ENCODE measurements at regions not wholly inside any gene's neighbourhood (a gene's known extent, or its start where the extent isn't known, plus 50 kb on each side); places are given as distances from the start of the nearest gene placed in this dataset.

- Histone ChIP-seq H4K20me1 (ENCODE audit: insufficient read depth, low read length) (no peaks in the 10 kb centered on the region), H3K27ac (ENCODE audit: low read length) (no peak overlapping the region), H2AFZ (ENCODE audit: low read length) (no peak overlapping the region), H3K4me3 (ENCODE audit: low read length) (no peak overlapping the region), H3K79me2 (ENCODE audit: low read length) (no peaks in the 10 kb centered on the region), H3K9me2 (replicated peaks; ENCODE audit: insufficient read depth, low read length) (no peaks in the 10 kb centered on the region), H3K9ac (ENCODE audit: low read length) (no peak overlapping the region), H3F3A (ENCODE audit: insufficient read depth, low read length) (no peaks in the 10 kb centered on the region), H3K36me3 (replicated peaks; ENCODE audit: insufficient read depth, low read length) (no peaks in the 10 kb centered on the region), H3K27me3 (replicated peaks; ENCODE audit: insufficient read depth, low read length) (no peaks in the 10 kb centered on the region), H3K4me1 (ENCODE audit: low read length) (no peaks in the 10 kb centered on the region), H3K4me2 (ENCODE audit: low read depth, low read length) (no peak overlapping the region), H3K9me3 (replicated peaks; ENCODE audit: insufficient read depth, low read length) (no peaks in the 10 kb centered on the region)
- DNase-seq = no peak
- no peak for TF ChIP-seq EZH2 (optimal IDR thresholded peaks at IDR 0.05; ENCODE audit: low read depth, low read length)
- no peak for TF ChIP-seq CTCF (IDR thresholded peaks at IDR 0.05; ENCODE audit: low read length)
- no peak for TF ChIP-seq EZH2phosphoT487 (IDR thresholded peaks at IDR 0.05; ENCODE audit: low read length)
Observed at GRCh38 chr10:120012131-120012400, 119.5 kb downstream of the SEC23IP start.

DNA sequence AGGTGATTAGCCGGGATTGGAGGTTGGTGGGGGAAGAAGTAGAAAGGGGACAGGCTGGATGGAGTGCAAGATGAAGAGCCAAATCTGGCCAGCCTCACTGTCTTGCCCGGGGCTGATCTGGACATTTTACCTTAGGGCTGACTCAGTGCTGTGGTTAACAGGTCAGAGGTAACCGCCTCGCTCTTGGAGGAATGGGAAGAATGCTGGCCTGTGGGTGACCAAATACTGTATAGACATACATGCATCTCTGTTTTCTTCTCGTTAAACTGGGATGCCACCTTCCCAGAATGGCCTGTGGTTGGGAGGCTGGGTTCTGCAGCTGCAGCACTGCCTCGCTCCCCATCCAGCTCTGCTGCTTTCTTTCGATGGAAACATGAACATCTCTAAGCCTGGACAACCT lies 120.0 kb downstream of the SEC23IP start:
- Histone ChIP-seq H3K9me3 (replicated peaks; ENCODE audit: insufficient read depth, low read length) (no peaks in the 10 kb centered on the region), H4K20me1 (ENCODE audit: insufficient read depth, low read length) (no peaks in the 10 kb centered on the region), H3K4me2 (ENCODE audit: low read depth, low read length) (no peak overlapping the region), H3K9ac (ENCODE audit: low read length) (no peak overlapping the region), H3F3A (ENCODE audit: insufficient read depth, low read length) (no peaks in the 10 kb centered on the region), H3K4me3 (ENCODE audit: low read length) (no peak overlapping the region), H3K9me2 (replicated peaks; ENCODE audit: insufficient read depth, low read length) (no peaks in the 10 kb centered on the region), H3K79me2 (ENCODE audit: low read length) (no peaks in the 10 kb centered on the region), H2AFZ (ENCODE audit: low read length) (no peak overlapping the region), H3K4me1 (ENCODE audit: low read length) (no peaks in the 10 kb centered on the region), H3K36me3 (replicated peaks; ENCODE audit: insufficient read depth, low read length) (no peaks in the 10 kb centered on the region), H3K27me3 (replicated peaks; ENCODE audit: insufficient read depth, low read length) (no peaks in the 10 kb centered on the region), H3K27ac (ENCODE audit: low read length) (no peak overlapping the region)
- TF ChIP-seq EZH2phosphoT487 (IDR thresholded peaks at IDR 0.05; ENCODE audit: low read length) (no peak), CTCF (IDR thresholded peaks at IDR 0.05; ENCODE audit: low read length) (no peak), EZH2 (optimal IDR thresholded peaks at IDR 0.05; ENCODE audit: low read depth, low read length) (no peak)
- no peak for DNase-seq

GRCh38 chr10:120014031-120014430 lies 121.5 kb downstream of the SEC23IP start:
- H3F3A ChIP-seq (ENCODE audit: insufficient read depth, low read length) = no peaks in the 10 kb centered on the region
- H3K4me3 ChIP-seq (ENCODE audit: low read length) = no peak overlapping the region
- no peak for TF ChIP-seq EZH2phosphoT487 (IDR thresholded peaks at IDR 0.05; ENCODE audit: low read length)
- TF ChIP-seq CTCF (IDR thresholded peaks at IDR 0.05; ENCODE audit: low read length) = no peak
- no peak for TF ChIP-seq EZH2 (optimal IDR thresholded peaks at IDR 0.05; ENCODE audit: low read depth, low read length)
- no peak overlapping the region for H3K9ac ChIP-seq (ENCODE audit: low read length)
- no peaks in the 10 kb centered on the region for H4K20me1 ChIP-seq (ENCODE audit: insufficient read depth, low read length)
- H3K27me3 ChIP-seq (replicated peaks; ENCODE audit: insufficient read depth, low read length) = no peaks in the 10 kb centered on the region
- no peak overlapping the region for H3K4me2 ChIP-seq (ENCODE audit: low read depth, low read length)
- H3K4me1 ChIP-seq (ENCODE audit: low read length) = no peaks in the 10 kb centered on the region
- H2AFZ ChIP-seq (ENCODE audit: low read length) = no peak overlapping the region
- no peaks in the 10 kb centered on the region for H3K9me3 ChIP-seq (replicated peaks; ENCODE audit: insufficient read depth, low read length)
- DNase-seq = no peak
- no peaks in the 10 kb centered on the region for H3K79me2 ChIP-seq (ENCODE audit: low read length)
- no peak overlapping the region for H3K27ac ChIP-seq (ENCODE audit: low read length)
- H3K36me3 ChIP-seq (replicated peaks; ENCODE audit: insufficient read depth, low read length) = no peaks in the 10 kb centered on the region
- H3K9me2 ChIP-seq (replicated peaks; ENCODE audit: insufficient read depth, low read length) = no peaks in the 10 kb centered on the region

DNA sequence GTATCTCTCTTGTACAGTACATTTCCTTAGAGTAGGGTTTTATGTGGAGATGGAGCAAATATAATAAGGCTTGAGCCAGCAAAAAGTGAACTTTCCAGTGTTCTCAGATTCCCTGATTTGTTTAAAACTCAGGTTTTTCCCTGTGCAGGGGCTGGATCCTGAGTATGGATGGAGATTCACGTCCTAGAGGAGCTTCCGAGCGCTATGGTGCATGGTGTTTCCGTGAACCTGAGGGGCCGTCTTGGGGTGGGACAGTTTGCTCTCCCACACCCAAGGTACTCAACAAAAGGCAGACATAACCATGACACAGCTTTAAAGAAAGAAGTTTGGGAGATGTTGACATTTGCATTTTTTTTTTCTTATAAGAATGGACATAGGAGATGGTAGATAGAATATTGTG lies 122.5 kb downstream of the SEC23IP start:
- no peak overlapping the region for H3K27ac ChIP-seq (ENCODE audit: low read length)
- no peaks in the 10 kb centered on the region for H3K36me3 ChIP-seq (replicated peaks; ENCODE audit: insufficient read depth, low read length)
- no peak overlapping the region for H3K9ac ChIP-seq (ENCODE audit: low read length)
- H3K27me3 ChIP-seq (replicated peaks; ENCODE audit: insufficient read depth, low read length) = no peaks in the 10 kb centered on the region
- no peaks in the 10 kb centered on the region for H3F3A ChIP-seq (ENCODE audit: insufficient read depth, low read length)
- no peak overlapping the region for H2AFZ ChIP-seq (ENCODE audit: low read length)
- no peak overlapping the region for H3K4me2 ChIP-seq (ENCODE audit: low read depth, low read length)
- no peak for TF ChIP-seq EZH2 (optimal IDR thresholded peaks at IDR 0.05; ENCODE audit: low read depth, low read length)
- no peak for TF ChIP-seq EZH2phosphoT487 (IDR thresholded peaks at IDR 0.05; ENCODE audit: low read length)
- TF ChIP-seq CTCF (IDR thresholded peaks at IDR 0.05; ENCODE audit: low read length) = no peak
- no peaks in the 10 kb centered on the region for H3K79me2 ChIP-seq (ENCODE audit: low read length)
- H3K9me3 ChIP-seq (replicated peaks; ENCODE audit: insufficient read depth, low read length) = no peaks in the 10 kb centered on the region
- no peaks in the 10 kb centered on the region for H3K9me2 ChIP-seq (replicated peaks; ENCODE audit: insufficient read depth, low read length)
- DNase-seq = no peak
- no peak overlapping the region for H3K4me3 ChIP-seq (ENCODE audit: low read length)
- no peaks in the 10 kb centered on the region for H4K20me1 ChIP-seq (ENCODE audit: insufficient read depth, low read length)
- no peaks in the 10 kb centered on the region for H3K4me1 ChIP-seq (ENCODE audit: low read length)
